Psoas muscle (tissue), 7 donors: ENCODE measurements at regions not wholly inside any gene's neighbourhood (a gene's known extent, or its start where the extent isn't known, plus 50 kb on each side); places are given as distances from the start of the nearest gene placed in this dataset.
A peak's percentile ranks its signal among the peaks of the same experiment; 100 is the strongest.

ENCODE experiments used
- ATAC-seq, 4 donors: fragments of 200-7000 bp; cut with Tn5 transposase; one replicate each; pipeline ENCODE4 v1.9.1; 2020; ENCODE audit warnings: moderate library complexity in 3 of 4, mild to moderate bottlenecking in 2 of 4
- DNase-seq, 2 donors: peaks; one replicate each; pipeline ENCODE4 v3.0.0-alpha.2; 2020
- H3K27ac ChIP-seq: fragments of 200-600 bp; one replicate; pipeline ENCODE4 v1.8.0; 2022
- H3K27me3 ChIP-seq, 3 donors: fragments of 200-600 bp in 1 of 3; one replicate each; pipeline versions ENCODE4 v1.6.1 to v1.8.0; 2013 to 2022; ENCODE audit warnings: low read length in 2 of 3, mild to moderate bottlenecking in 2 of 3, moderate library complexity in 1 of 3; ENCODE audit not compliant: insufficient read depth in 3 of 3
- H3K36me3 ChIP-seq, 2 donors: fragments of 200-600 bp in 1 of 2; one replicate each; pipeline versions ENCODE4 v1.6.1 to v1.8.0; 2013 to 2022; ENCODE audit warnings: low read depth in 1 of 2, mild to moderate bottlenecking in 1 of 2, moderate library complexity in 1 of 2; ENCODE audit not compliant: insufficient read depth in 1 of 2
- H3K4me1 ChIP-seq: fragments of 200-600 bp; one replicate; pipeline ENCODE4 v1.8.0; 2022
- H3K4me3 ChIP-seq: fragments of 200-600 bp; one replicate; pipeline ENCODE4 v1.8.0; 2022; ENCODE audit warnings: mild to moderate bottlenecking
- H3K9me3 ChIP-seq: fragments of 200-600 bp; one replicate; pipeline ENCODE4 v1.8.0; 2022
- CTCF ChIP-seq: fragments of 200-600 bp; IDR thresholded peaks from one replicate; pipeline ENCODE4 v1.8.0; 2022; ENCODE audit warnings: antibody characterized with exemption
- WGBS, 3 donors: extraction: QIAGEN DNeasy Blood & Tissue Kit; methylation state at CpG; one replicate each; pipeline versions ENCODE4 v1.1.6 to v1.1.7; 2013; 5-methylcytosine and 5-hydroxymethylcytosine counted together
- intact Hi-C, 2 donors: fragments of 100-400 bp; cut with DNase I; formaldehyde crosslinking; loops; one replicate each; pipeline versions ENCODE4 v1.11.0 to v1.14.2; 2022
- donor health status: healthy with polysubstance abuse.
- donor health status: DM: no; HTN: no; CAD: no; lungs with moderate emphysema.
- donor health status: Bipolar disorder and iron deficiency.
- donor health status: healthy.
- donor health status: DM: yes; HTN: yes; CAD: no.
- donor health status: DM: no; HTN: no; CAD: no.
- donor health status: DM: yes; HTN: yes; CAD: no.

GRCh38 chr10:124287071-124287685 is 131.5 kb downstream of the OAT start:
- intact Hi-C loops, result no loop called here
- 89 to 95% (median 90%) methylated on average over 10 of the region's 10 CpGs for WGBS, 3 donors
- DNase-seq, result peak in 1 of 2 donors; percentile 17

GRCh38 chr10:124286621-124287020 is 132.1 kb downstream of the OAT start:
- TF ChIP-seq CTCF, result no peak
- DNase-seq (no peak), ATAC-seq (no peak)
- Histone ChIP-seq H3K4me1 (no peaks in the 10 kb centered on the region), H3K36me3 (no peaks in the 10 kb centered on the region), H3K4me3 (no peak overlapping the region), H3K9me3 (no peaks in the 10 kb centered on the region), H3K27ac (no peak overlapping the region), H3K27me3 (peaks cover 0 to 5% (median 0%) of the 10 kb centered on the region in 3 donors)
- intact Hi-C loops, result no loop called here
- 72 to 95% (median 95%) methylated on average over 1 of the region's 1 CpG for WGBS, 3 donors

More at GRCh38 chr10:124287071-124287685, 131.5 kb downstream of the OAT start:
- Histone ChIP-seq H3K9me3 (no peaks in the 10 kb centered on the region), H3K36me3 (no peaks in the 10 kb centered on the region), H3K27me3 (peaks cover 0 to 5% (median 0%) of the 10 kb centered on the region in 3 donors), H3K4me1 (no peaks in the 10 kb centered on the region), H3K4me3 (no peak overlapping the region), H3K27ac (no peak overlapping the region)
- ATAC-seq, result no peak
- TF ChIP-seq CTCF, result no peak

DNA sequence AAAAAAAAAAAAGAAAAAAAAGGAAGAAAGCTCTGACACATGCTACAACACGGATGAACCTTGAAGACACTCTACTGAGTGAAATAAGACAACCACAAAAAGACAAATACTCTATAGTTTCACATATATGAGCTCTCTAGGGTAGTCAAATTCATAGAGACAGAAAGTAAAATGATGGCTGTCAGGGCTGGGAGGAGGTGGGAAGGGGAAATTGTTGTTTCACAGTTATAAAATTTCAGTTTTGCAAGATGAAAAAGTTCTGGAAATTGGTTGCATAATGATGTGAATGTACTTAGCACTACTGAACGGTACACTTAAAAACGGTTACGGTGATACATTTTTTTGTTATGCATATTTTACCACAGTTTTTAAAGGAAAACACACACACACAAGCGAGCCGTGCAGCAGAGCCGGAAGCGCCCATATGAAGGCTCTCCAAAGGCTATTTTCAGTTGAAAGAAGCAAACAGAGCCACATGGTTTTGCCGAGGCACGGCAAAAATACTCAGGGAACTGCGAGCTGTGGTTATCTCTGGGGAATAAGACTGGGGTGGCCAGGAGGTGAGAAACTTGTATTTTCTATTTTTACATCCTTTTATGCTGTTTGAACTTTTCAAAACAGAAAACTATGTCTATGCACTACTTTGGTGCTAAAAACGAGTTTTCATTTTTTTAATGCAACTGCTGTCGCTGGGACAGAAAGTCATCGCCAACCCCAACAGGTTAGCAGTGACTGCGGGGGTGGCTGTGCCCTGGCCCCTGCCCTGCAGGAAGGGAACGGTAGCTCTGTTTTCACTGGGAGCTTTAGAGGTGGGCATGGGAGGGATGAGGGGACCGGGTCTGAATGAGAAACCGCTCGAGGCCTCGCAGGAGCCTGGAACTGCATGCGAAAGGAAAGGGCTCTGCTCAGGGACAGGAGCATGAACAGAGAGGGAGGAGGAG is 132.9 kb downstream of the OAT start:
- no peaks in the 10 kb centered on the region for H3K36me3 ChIP-seq
- DNase-seq, result peak in 1 of 2 donors; percentile 35
- H3K27ac ChIP-seq, result no peak overlapping the region
- no peak for ATAC-seq
- TF ChIP-seq CTCF, result no peak
- no peaks in the 10 kb centered on the region for H3K4me1 ChIP-seq
- peaks cover 0 to 2% (median 0%) of the 10 kb centered on the region in 3 donors for H3K27me3 ChIP-seq
- no peaks in the 10 kb centered on the region for H3K9me3 ChIP-seq
- intact Hi-C loops, result no loop called here
- 57 to 64% (median 59%) methylated on average over 21 of the region's 21 CpGs for WGBS, 3 donors
- H3K4me3 ChIP-seq, result peak overlapping the region; percentile 15

GRCh38 chr10:124283949-124284250 is 134.8 kb downstream of the OAT start:
- Histone ChIP-seq H3K27ac (no peak overlapping the region), H3K27me3 (peaks cover 0 to 5% (median 0%) of the 10 kb centered on the region in 3 donors), H3K36me3 (no peaks in the 10 kb centered on the region), H3K9me3 (no peaks in the 10 kb centered on the region), H3K4me3 (no peak overlapping the region), H3K4me1 (no peaks in the 10 kb centered on the region)
- WGBS, 3 donors, result 84 to 89% (median 88%) methylated on average over 9 of the region's 9 CpGs
- DNase-seq (peak in 1 of 2 donors; percentile 18), ATAC-seq (no peak)
- TF ChIP-seq CTCF, result no peak
- intact Hi-C loops, result no loop called here
